Smooth muscle cell (in vitro differentiated cells): ENCODE measurements at regions not wholly inside any gene's neighbourhood (a gene's known extent, or its start where the extent isn't known, plus 50 kb on each side); places are given as distances from the start of the nearest gene placed in this dataset.

ENCODE experiments used
- DNase-seq: peaks from one replicate; lab custom pipeline; 2025; ENCODE audit not compliant: unreplicated experiment; lab: John Stamatoyannopoulos, UW
- H2AFZ ChIP-seq: fragments of 200-600 bp; sonication (generic); 2 replicates; pipeline ENCODE4 v1.6.0; 2016; ENCODE audit warnings: antibody characterized with exemption, low read depth, mild to moderate bottlenecking
- H3F3A ChIP-seq: fragments of 200-600 bp; sonication (generic); 2 replicates; pipeline ENCODE4 v1.6.0; 2017; ENCODE audit warnings: antibody characterized with exemption, low read depth
- H3K27ac ChIP-seq: fragments of 200-600 bp; sonication (generic); 2 replicates; pipeline ENCODE4 v1.5.1; 2016; ENCODE audit warnings: low read depth, mild to moderate bottlenecking
- H3K27me3 ChIP-seq: fragments of 200-600 bp; sonication (generic); 2 replicates; pipeline ENCODE4 v1.6.1; 2016; ENCODE audit warnings: low read depth, mild to moderate bottlenecking
- H3K36me3 ChIP-seq: fragments of 200-600 bp; sonication (generic); 2 replicates; pipeline ENCODE4 v1.5.1; 2016; ENCODE audit warnings: low read depth
- H3K4me1 ChIP-seq: fragments of 200-600 bp; sonication (generic); 2 replicates; pipeline ENCODE4 v1.5.1; 2016; ENCODE audit warnings: low read depth
- H3K4me2 ChIP-seq: fragments of 200-600 bp; sonication (generic); 2 replicates; pipeline ENCODE4 v1.6.0; 2016; ENCODE audit warnings: mild to moderate bottlenecking
- H3K4me3 ChIP-seq: fragments of 200-600 bp; sonication (generic); 2 replicates; pipeline ENCODE4 v1.5.1; 2016; ENCODE audit warnings: mild to moderate bottlenecking
- H3K79me2 ChIP-seq: fragments of 200-600 bp; sonication (generic); 2 replicates; pipeline ENCODE4 v1.6.0; 2016; ENCODE audit warnings: low read depth, mild to moderate bottlenecking
- H3K9ac ChIP-seq: fragments of 200-600 bp; sonication (generic); 2 replicates; pipeline ENCODE4 v1.6.0; 2016; ENCODE audit warnings: low read depth
- H3K9me3 ChIP-seq: fragments of 200-600 bp; sonication (generic); replicated peaks from 2 replicates; pipeline ENCODE4 v1.5.1; 2016; ENCODE audit warnings: low read depth
- H4K20me1 ChIP-seq: fragments of 200-600 bp; sonication (generic); 2 replicates; pipeline ENCODE4 v1.6.0; 2016; ENCODE audit warnings: low read depth
- CTCF ChIP-seq: fragments of 200-600 bp; sonication (generic); IDR thresholded peaks from 2 replicates; pipeline ENCODE4 v1.5.1; 2017; ENCODE audit warnings: borderline replicate concordance, mild to moderate bottlenecking, antibody characterized with exemption; ENCODE audit not compliant: insufficient read depth, poor library complexity, severe bottlenecking
- WGBS: methylation state at CpG from one replicate; pipeline ENCODE4 v1.1.7; 2016; ENCODE audit warnings: low lambda C conversion rate; 5-methylcytosine and 5-hydroxymethylcytosine counted together

GRCh38 chr12:28925719-28926376, 223.2 kb upstream of the FAR2 start:
- Histone ChIP-seq H3K36me3 (no peaks in the 10 kb centered on the region), H3K4me2 (no peak overlapping the region), H3F3A (no peaks in the 10 kb centered on the region), H3K4me3 (no peak overlapping the region), H3K4me1 (no peaks in the 10 kb centered on the region), H3K9ac (no peak overlapping the region), H2AFZ (no peak overlapping the region), H3K79me2 (no peaks in the 10 kb centered on the region), H4K20me1 (no peaks in the 10 kb centered on the region), H3K27me3 (no peaks in the 10 kb centered on the region), H3K9me3 (no peaks in the 10 kb centered on the region), H3K27ac (no peak overlapping the region)
- TF ChIP-seq CTCF = no peak
- no peak for DNase-seq
- 72% methylated on average over 3 of the region's 3 CpGs for WGBS

- H3K27ac ChIP-seq = no peak overlapping the region
- no peaks in the 10 kb centered on the region for H3F3A ChIP-seq
- no peaks in the 10 kb centered on the region for H4K20me1 ChIP-seq
- no peaks in the 10 kb centered on the region for H3K4me1 ChIP-seq
- H3K9ac ChIP-seq = no peak overlapping the region
- no peaks in the 10 kb centered on the region for H3K79me2 ChIP-seq
- no peak overlapping the region for H2AFZ ChIP-seq
- H3K4me3 ChIP-seq = no peak overlapping the region
- DNase-seq = no peak
- no peaks in the 10 kb centered on the region for H3K36me3 ChIP-seq
- no peak overlapping the region for H3K4me2 ChIP-seq
- H3K27me3 ChIP-seq = no peaks in the 10 kb centered on the region
- TF ChIP-seq CTCF = no peak
- no peaks in the 10 kb centered on the region for H3K9me3 ChIP-seq
- WGBS = 90% methylated on average over 2 of the region's 2 CpGs
Measured at GRCh38 chr12:28930704-28931103, 218.4 kb upstream of the FAR2 start.

- DNase-seq = no peak
- TF ChIP-seq CTCF = no peak
- no peak overlapping the region for H3K9ac ChIP-seq
Measured at GRCh38 chr12:28933176-28933575, 215.9 kb upstream of the FAR2 start.

GRCh38 chr12:28933864-28934527, 215.1 kb upstream of the FAR2 start:
- Histone ChIP-seq H3K9ac (no peak overlapping the region), H3K4me2 (no peak overlapping the region), H3K27ac (no peak overlapping the region), H2AFZ (no peak overlapping the region), H3K9me3 (no peaks in the 10 kb centered on the region), H4K20me1 (no peaks in the 10 kb centered on the region), H3K4me3 (no peak overlapping the region), H3F3A (no peaks in the 10 kb centered on the region), H3K27me3 (no peaks in the 10 kb centered on the region), H3K4me1 (no peaks in the 10 kb centered on the region), H3K36me3 (no peaks in the 10 kb centered on the region), H3K79me2 (no peaks in the 10 kb centered on the region)
- TF ChIP-seq CTCF = no peak
- WGBS = 84% methylated on average over 8 of the region's 8 CpGs
- no peak for DNase-seq

More at GRCh38 chr12:28933176-28933575, 215.9 kb upstream of the FAR2 start:
- 97% methylated on average over 1 of the region's 1 CpG for WGBS
- Histone ChIP-seq H2AFZ (no peak overlapping the region), H3K79me2 (no peaks in the 10 kb centered on the region), H3F3A (no peaks in the 10 kb centered on the region), H3K4me1 (no peaks in the 10 kb centered on the region), H3K36me3 (no peaks in the 10 kb centered on the region), H3K4me3 (no peak overlapping the region), H3K9me3 (no peaks in the 10 kb centered on the region), H3K27ac (no peak overlapping the region), H3K27me3 (no peaks in the 10 kb centered on the region), H4K20me1 (no peaks in the 10 kb centered on the region), H3K4me2 (no peak overlapping the region)
